ENCODE measurements at regions not wholly inside any gene's neighbourhood (a gene's known extent, or its start where the extent isn't known, plus 50 kb on each side); places are given as distances from the start of the nearest gene placed in this dataset.
A peak's percentile ranks its signal among the peaks of the same experiment; 100 is the strongest.

- TF ChIP-seq EZH2 (IDR thresholded peaks at IDR 0.05) (no peak), CTCF (IDR thresholded peaks at IDR 0.05) (peak; percentile 84), EZH2phosphoT487 (IDR thresholded peaks at IDR 0.05) (no peak)
Observed at GRCh38 chr6:141677598-141678211, 455.0 kb upstream of the GJE1 start.
